H9 (cell line): ENCODE measurements at regions not wholly inside any gene's neighbourhood (a gene's known extent, or its start where the extent isn't known, plus 50 kb on each side); places are given as distances from the start of the nearest gene placed in this dataset.

Source experiments
- DNase-seq: peaks from one replicate; pipeline ENCODE4 v3.0.0-alpha.2; 2017
- H2AFZ ChIP-seq: one replicate; pipeline ENCODE4 v1.6.1; 2013; ENCODE audit warnings: mild to moderate bottlenecking, low read length, control low read depth, moderate library complexity
- H2AK5ac ChIP-seq: 2 replicates; pipeline ENCODE4 v1.6.1; 2013; ENCODE audit warnings: low read length, control low read depth, mixed read lengths; ENCODE audit not compliant: insufficient read length
- H2BK120ac ChIP-seq: one replicate; pipeline ENCODE4 v1.6.1; 2013; ENCODE audit warnings: low read depth, mild to moderate bottlenecking, low read length, control low read depth, inconsistent platforms; ENCODE audit not compliant: poor library complexity, severe bottlenecking
- H2BK12ac ChIP-seq: 2 replicates; pipeline ENCODE4 v1.6.1; 2013; ENCODE audit warnings: low read length, control low read depth, mixed read lengths, low read depth; ENCODE audit not compliant: insufficient read length
- H2BK15ac ChIP-seq: 2 replicates; pipeline ENCODE4 v1.6.1; 2013; ENCODE audit warnings: low read depth, low read length, control low read depth
- H2BK20ac ChIP-seq: one replicate; pipeline ENCODE4 v1.6.1; 2013; ENCODE audit warnings: low read depth, mild to moderate bottlenecking, low read length, control low read depth, inconsistent platforms; ENCODE audit not compliant: poor library complexity, severe bottlenecking
- H2BK5ac ChIP-seq: 2 replicates; pipeline ENCODE4 v1.6.1; 2013; ENCODE audit warnings: low read length, control low read depth, mixed read lengths; ENCODE audit not compliant: insufficient read length
- H3K14ac ChIP-seq: 2 replicates; pipeline ENCODE4 v1.6.1; 2013; ENCODE audit warnings: low read length, control low read depth; ENCODE audit not compliant: insufficient read depth
- H3K18ac ChIP-seq: 2 replicates; pipeline ENCODE4 v1.6.1; 2013; ENCODE audit warnings: low read depth, mild to moderate bottlenecking, mixed read lengths, low read length, control low read depth; ENCODE audit not compliant: insufficient read length
- H3K23ac ChIP-seq: 2 replicates; pipeline ENCODE4 v1.6.1; 2013; ENCODE audit warnings: low read length, control low read depth, mixed read lengths, low read depth; ENCODE audit not compliant: insufficient read length
- H3K23me2 ChIP-seq: 2 replicates; pipeline ENCODE4 v1.6.1; 2013; ENCODE audit warnings: low read depth, mild to moderate bottlenecking, mixed read lengths, low read length, control low read depth; ENCODE audit not compliant: insufficient read length, poor library complexity, severe bottlenecking
- H3K27ac ChIP-seq: 2 replicates; pipeline ENCODE4 v1.5.1; 2013; ENCODE audit warnings: low read length, control low read depth, mixed read lengths, low read depth; ENCODE audit not compliant: insufficient read length
- H3K27me3 ChIP-seq: 2 replicates; pipeline ENCODE4 v1.6.1; 2013; ENCODE audit warnings: low read length, control low read depth, inconsistent platforms; ENCODE audit not compliant: insufficient read depth
- H3K4ac ChIP-seq: 2 replicates; pipeline ENCODE4 v1.6.1; 2013; ENCODE audit warnings: low read depth, mild to moderate bottlenecking, control low read depth, inconsistent platforms, low read length, moderate library complexity
- H3K4me1 ChIP-seq: 2 replicates; pipeline ENCODE4 v1.6.1; 2013; ENCODE audit warnings: low read length, control low read depth, inconsistent platforms; ENCODE audit not compliant: insufficient read depth
- H3K4me2 ChIP-seq: 2 replicates; pipeline ENCODE4 v1.6.1; 2013; ENCODE audit warnings: low read length, control low read depth, mixed read lengths; ENCODE audit not compliant: insufficient read length, insufficient read depth
- H3K56ac ChIP-seq: 2 replicates; pipeline ENCODE4 v1.6.1; 2013; ENCODE audit warnings: low read depth, mild to moderate bottlenecking, mixed read lengths, low read length, control low read depth; ENCODE audit not compliant: insufficient read length
- H3K79me1 ChIP-seq: 2 replicates; pipeline ENCODE4 v1.6.1; 2013; ENCODE audit warnings: low read depth, mild to moderate bottlenecking, moderate library complexity, low read length, control low read depth, inconsistent platforms; ENCODE audit not compliant: insufficient read depth, poor library complexity, severe bottlenecking
- H3K79me2 ChIP-seq: 2 replicates; pipeline ENCODE4 v1.6.1; 2013; ENCODE audit warnings: low read length, control low read depth, inconsistent platforms; ENCODE audit not compliant: insufficient read depth
- H3K9ac ChIP-seq: 2 replicates; pipeline ENCODE4 v1.6.1; 2013; ENCODE audit warnings: low read length, control low read depth, mixed read lengths; ENCODE audit not compliant: insufficient read length; ENCODE audit errors: extremely low read depth
- H3K9me3 ChIP-seq: one replicate; pipeline ENCODE4 v1.6.1; 2013; ENCODE audit warnings: low read depth, low read length, inconsistent platforms; ENCODE audit not compliant: control insufficient read depth
- H3T11ph ChIP-seq: one replicate; pipeline ENCODE4 v1.6.1; 2013; ENCODE audit warnings: mild to moderate bottlenecking, low read length, control low read depth, inconsistent platforms
- H4K20me1 ChIP-seq: one replicate; pipeline ENCODE4 v1.6.1; 2013; ENCODE audit not compliant: control insufficient read depth, insufficient read length, insufficient read depth
- H4K5ac ChIP-seq: 2 replicates; pipeline ENCODE4 v1.6.1; 2013; ENCODE audit warnings: low read depth, mild to moderate bottlenecking, mixed read lengths, low read length, control low read depth; ENCODE audit not compliant: insufficient read length
- H4K8ac ChIP-seq: replicated peaks from 2 replicates; pipeline ENCODE4 v1.6.1; 2013; ENCODE audit warnings: low read length, control low read depth, mixed read lengths, low read depth; ENCODE audit not compliant: insufficient read length
- H4K91ac ChIP-seq: 2 replicates; pipeline ENCODE4 v1.6.1; 2013; ENCODE audit warnings: low read depth, mild to moderate bottlenecking, moderate library complexity, mixed read lengths, low read length, control low read depth; ENCODE audit not compliant: insufficient read length
- H3K27ac Mint-ChIP-seq, 3 experiments: 2 replicates in 2 of 3; 3 replicates in 1 of 3; pipeline ENCODE4 v1.8.0; 2020 to 2021; ENCODE audit warnings: mixed read lengths in 3 of 3, mild to moderate bottlenecking in 1 of 3, moderate library complexity in 1 of 3
- H3K27me3 Mint-ChIP-seq: 2 replicates; pipeline ENCODE4 v1.8.0; 2021; ENCODE audit warnings: low read depth, mild to moderate bottlenecking, moderate library complexity, mixed read lengths
- H3K36me3 Mint-ChIP-seq, 3 experiments: 2 replicates in 2 of 3; 3 replicates in 1 of 3; pipeline ENCODE4 v1.8.0; 2020 to 2021; ENCODE audit warnings: low read depth in 3 of 3, mixed read lengths in 3 of 3; ENCODE audit not compliant: insufficient read depth in 1 of 3
- H3K4me1 Mint-ChIP-seq, 2 experiments: 2 replicates each; pipeline ENCODE4 v1.8.0; 2020; ENCODE audit warnings: mixed read lengths in 2 of 2
- H3K4me3 Mint-ChIP-seq, 2 experiments: 2 replicates in 1 of 2; 3 replicates in 1 of 2; pipeline ENCODE4 v1.8.0; 2020 to 2021; ENCODE audit warnings: mild to moderate bottlenecking in 2 of 2, mixed read lengths in 2 of 2, moderate library complexity in 1 of 2
- H3K9me3 Mint-ChIP-seq, 2 experiments: 2 replicates in 1 of 2; 3 replicates in 1 of 2; pipeline ENCODE4 v1.8.0; 2020; ENCODE audit warnings: mild to moderate bottlenecking in 2 of 2, mixed read lengths in 2 of 2, moderate library complexity in 1 of 2
- WGBS: extraction: QIAGEN DNeasy Blood & Tissue Kit; methylation state at CpG from one replicate; pipeline ENCODE4 v1.1.7; 2013; ENCODE audit warnings: missing lambda C conversion rate, low lambda C conversion rate, mixed read lengths; ENCODE audit not compliant: insufficient read length; ENCODE audit errors: extremely low coverage; 5-methylcytosine and 5-hydroxymethylcytosine counted together
- TF ChIP-seq, protein P1 (sequence below): fragments of 200-600 bp; sonication (generic); conservative IDR thresholded peaks from 3 replicates; pipeline ENCODE4 v1.8.0; 2021; ENCODE audit warnings: antibody characterized with exemption, mild to moderate bottlenecking

DNA sequence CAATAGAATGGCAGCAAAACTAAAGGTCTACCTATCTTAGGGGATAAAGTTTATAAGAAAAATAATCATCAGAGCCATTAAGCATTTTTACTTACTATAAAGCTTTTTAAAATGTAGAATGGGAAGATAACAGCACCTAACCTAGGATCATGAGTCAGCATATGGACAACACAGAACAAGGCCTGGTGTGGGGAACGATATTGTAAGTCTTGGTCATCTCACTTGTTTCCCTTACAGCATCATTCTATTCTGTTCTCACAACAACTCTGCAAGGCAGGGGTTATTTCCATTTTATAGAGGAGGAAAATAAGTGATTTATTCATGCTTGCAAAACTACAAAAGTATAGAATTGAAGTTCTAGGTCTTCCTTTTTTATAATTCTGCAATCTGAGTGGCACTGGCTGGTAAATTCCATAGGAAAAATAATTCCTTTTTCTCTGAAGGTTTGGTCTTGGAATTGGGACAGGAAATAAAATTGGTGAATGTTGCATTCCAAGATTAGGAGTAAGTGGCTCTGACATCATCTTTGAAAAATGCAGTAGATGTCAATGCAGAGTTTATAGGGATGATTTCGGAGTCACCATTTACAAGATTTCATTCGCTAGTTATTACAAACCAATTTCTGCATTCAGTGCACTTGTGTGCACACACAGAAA lies 423.0 kb downstream of the DYNC2H1 start:
- Histone ChIP-seq H3K23me2 (no peaks in the 10 kb centered on the region), H2AK5ac (no peak overlapping the region), H4K20me1 (no peaks in the 10 kb centered on the region), H3K18ac (no peak overlapping the region), H3K23ac (no peak overlapping the region), H2BK20ac (no peak overlapping the region), H3T11ph (no peak overlapping the region), H3K79me1 (no peaks in the 10 kb centered on the region), H4K91ac (no peak overlapping the region), H2AFZ (no peak overlapping the region), H4K5ac (no peak overlapping the region), H4K8ac (no peak overlapping the region), H2BK15ac (no peak overlapping the region), H3K9ac (no peak overlapping the region), H3K27ac (no peak overlapping the region), H3K9me3 (no peaks in the 10 kb centered on the region), H2BK120ac (no peak overlapping the region), H2BK5ac (no peak overlapping the region), H3K4me1 (no peaks in the 10 kb centered on the region; the same call in 1 of the 2 replicates), H3K79me2 (no peaks in the 10 kb centered on the region), H3K56ac (no peak overlapping the region), H3K14ac (no peak overlapping the region), H2BK12ac (no peak overlapping the region), H3K27me3 (no peaks in the 10 kb centered on the region), H3K4me2 (no peak overlapping the region), H3K4ac (no peak overlapping the region)
- no peak overlapping the region for H3K27ac Mint-ChIP-seq
- no peaks in the 10 kb centered on the region for H3K9me3 Mint-ChIP-seq
- TF ChIP-seq, protein P1, sequence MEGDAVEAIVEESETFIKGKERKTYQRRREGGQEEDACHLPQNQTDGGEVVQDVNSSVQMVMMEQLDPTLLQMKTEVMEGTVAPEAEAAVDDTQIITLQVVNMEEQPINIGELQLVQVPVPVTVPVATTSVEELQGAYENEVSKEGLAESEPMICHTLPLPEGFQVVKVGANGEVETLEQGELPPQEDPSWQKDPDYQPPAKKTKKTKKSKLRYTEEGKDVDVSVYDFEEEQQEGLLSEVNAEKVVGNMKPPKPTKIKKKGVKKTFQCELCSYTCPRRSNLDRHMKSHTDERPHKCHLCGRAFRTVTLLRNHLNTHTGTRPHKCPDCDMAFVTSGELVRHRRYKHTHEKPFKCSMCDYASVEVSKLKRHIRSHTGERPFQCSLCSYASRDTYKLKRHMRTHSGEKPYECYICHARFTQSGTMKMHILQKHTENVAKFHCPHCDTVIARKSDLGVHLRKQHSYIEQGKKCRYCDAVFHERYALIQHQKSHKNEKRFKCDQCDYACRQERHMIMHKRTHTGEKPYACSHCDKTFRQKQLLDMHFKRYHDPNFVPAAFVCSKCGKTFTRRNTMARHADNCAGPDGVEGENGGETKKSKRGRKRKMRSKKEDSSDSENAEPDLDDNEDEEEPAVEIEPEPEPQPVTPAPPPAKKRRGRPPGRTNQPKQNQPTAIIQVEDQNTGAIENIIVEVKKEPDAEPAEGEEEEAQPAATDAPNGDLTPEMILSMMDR = no peak
- DNase-seq = no peak
- WGBS = no CpG with 5 or more reads among the region's 3 CpGs
- H3K27me3 Mint-ChIP-seq = no peaks in the 10 kb centered on the region
- H3K4me3 Mint-ChIP-seq = no peak overlapping the region
- H3K4me1 Mint-ChIP-seq = peaks cover 23% of the 10 kb centered on the region in 2 experiments
- H3K36me3 Mint-ChIP-seq = no peaks in the 10 kb centered on the region
